ENCODE measurements at regions not wholly inside any gene's neighbourhood (a gene's known extent, or its start where the extent isn't known, plus 50 kb on each side); places are given as distances from the start of the nearest gene placed in this dataset.

DNA sequence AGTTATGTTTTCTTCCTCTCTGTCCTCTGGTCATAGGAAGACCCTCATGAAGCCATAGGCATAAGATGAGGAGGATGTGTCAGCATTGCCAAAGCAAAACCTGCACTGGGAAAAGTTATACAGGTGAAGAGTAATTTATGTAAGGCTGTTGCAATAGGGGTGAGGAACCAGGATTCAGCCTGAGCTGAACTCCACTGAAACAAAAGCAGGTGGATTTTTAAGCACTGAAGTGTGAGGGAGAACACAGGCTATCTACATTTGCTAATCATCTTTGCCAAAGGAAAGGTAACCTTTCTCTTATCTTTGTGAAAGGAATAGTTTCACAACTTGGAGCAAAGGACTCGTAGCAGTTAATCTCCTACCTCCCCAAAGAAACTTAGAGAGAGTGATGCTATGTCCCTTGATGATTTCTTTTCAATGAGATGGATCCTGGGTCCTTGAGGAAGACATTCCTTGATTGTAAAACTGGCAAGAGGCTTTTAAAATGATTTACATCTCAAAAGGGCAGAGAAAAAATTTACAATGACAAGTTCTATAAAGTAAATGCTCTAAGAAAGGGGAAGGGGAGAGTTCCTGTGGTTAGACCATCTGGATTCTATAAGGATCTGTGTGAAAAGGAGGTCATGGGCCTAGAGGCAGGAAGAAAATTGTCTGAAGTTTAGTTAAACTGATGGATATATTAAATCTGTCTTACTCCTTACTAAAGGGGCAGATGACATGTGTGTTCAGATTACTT is 385.4 kb upstream of the CDH7 start:
- no peaks in the 10 kb centered on the region for H3K9me3 ChIP-seq

DNA sequence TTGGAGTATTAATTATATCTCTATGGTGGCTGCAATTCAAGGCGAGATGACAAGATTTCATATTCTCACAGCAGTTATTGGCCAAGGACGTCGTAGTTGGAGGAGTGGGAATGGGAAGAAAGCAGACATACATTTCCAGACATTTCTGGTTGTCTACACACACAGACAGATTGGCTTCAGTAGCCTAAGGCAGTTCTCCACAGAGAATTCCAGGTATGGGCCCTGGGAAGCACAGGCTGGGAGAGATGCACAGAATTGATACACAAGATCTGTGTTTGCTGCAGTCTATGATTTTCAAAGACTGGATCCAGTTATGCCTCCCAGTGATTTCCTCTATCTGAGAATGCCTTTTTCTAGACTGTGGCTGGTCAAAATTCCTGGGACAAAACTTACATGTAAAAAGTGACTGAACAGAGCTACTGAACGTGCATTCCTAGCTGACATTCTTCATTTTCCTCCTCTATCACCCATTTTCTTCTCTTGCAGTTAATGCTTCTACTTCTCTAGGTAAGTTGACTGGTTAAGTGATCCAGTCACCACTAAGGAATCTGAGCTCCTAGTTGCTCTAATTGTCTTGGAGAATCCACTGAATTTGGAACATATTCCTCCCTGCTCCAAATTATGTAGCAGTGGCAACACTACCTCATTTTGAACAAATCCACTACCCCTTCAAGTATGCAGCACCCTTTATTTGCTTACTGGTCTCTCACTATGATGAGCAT is 386.7 kb upstream of the CDH7 start:
- Histone ChIP-seq H3K9me3 (no peaks in the 10 kb centered on the region), H3K27me3 (peaks cover under 1% of the 10 kb centered on the region; the same call in 1 of the 2 replicates), H3K4me3 (no peak overlapping the region), H3K36me3 (no peaks in the 10 kb centered on the region)
- no peak for DNase-seq

More for the DNA sequence above, 385.4 kb upstream of the CDH7 start:
- Histone ChIP-seq H3K27me3 (peaks cover 2% of the 10 kb centered on the region; the same call in 1 of the 2 replicates), H3K4me3 (no peak overlapping the region), H3K36me3 (no peaks in the 10 kb centered on the region)
- no peak for DNase-seq

- Histone ChIP-seq H3K36me3 (no peaks in the 10 kb centered on the region), H3K4me3 (no peak overlapping the region), H3K27me3 (no peaks in the 10 kb centered on the region), H3K9me3 (no peaks in the 10 kb centered on the region)
- DNase-seq, result no peak
Observed at GRCh38 chr18:65363011-65363410, 387.8 kb upstream of the CDH7 start.

DNA sequence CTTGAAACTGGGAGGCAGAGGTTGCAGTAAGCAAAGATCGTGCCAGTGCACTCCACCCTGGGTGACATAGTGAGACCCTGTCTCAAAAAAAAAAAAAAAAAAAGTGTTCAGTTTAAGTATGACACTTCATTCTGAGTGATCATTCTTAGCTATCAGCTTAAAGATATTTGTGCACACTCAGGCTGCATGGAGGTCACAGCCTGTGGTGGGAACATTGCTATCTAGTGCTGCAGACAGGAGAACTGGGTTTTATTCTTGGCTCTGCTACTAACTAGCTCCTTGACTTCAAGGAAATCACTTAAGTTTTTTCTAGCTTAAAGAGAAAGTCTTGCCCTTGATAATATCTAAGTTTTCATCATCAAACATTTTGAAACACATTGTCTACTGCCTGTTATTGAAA is 391.3 kb upstream of the CDH7 start:
- DNase-seq, result no peak
- Histone ChIP-seq H3K36me3 (no peaks in the 10 kb centered on the region), H3K9me3 (no peaks in the 10 kb centered on the region), H3K4me3 (no peak overlapping the region), H3K27me3 (no peaks in the 10 kb centered on the region)

- Histone ChIP-seq H3K36me3 (no peaks in the 10 kb centered on the region), H3K27me3 (no peaks in the 10 kb centered on the region), H3K9me3 (no peaks in the 10 kb centered on the region), H3K4me3 (no peak overlapping the region)
- DNase-seq, result no peak
Observed at GRCh38 chr18:65358306-65358705, 392.5 kb upstream of the CDH7 start.

GRCh38 chr18:65352186-65352585 is 398.6 kb upstream of the CDH7 start:
- no peaks in the 10 kb centered on the region for H3K27me3 ChIP-seq
- no peaks in the 10 kb centered on the region for H3K36me3 ChIP-seq
- H3K4me3 ChIP-seq, result no peak overlapping the region
- DNase-seq, result no peak
- no peaks in the 10 kb centered on the region for H3K9me3 ChIP-seq

DNA sequence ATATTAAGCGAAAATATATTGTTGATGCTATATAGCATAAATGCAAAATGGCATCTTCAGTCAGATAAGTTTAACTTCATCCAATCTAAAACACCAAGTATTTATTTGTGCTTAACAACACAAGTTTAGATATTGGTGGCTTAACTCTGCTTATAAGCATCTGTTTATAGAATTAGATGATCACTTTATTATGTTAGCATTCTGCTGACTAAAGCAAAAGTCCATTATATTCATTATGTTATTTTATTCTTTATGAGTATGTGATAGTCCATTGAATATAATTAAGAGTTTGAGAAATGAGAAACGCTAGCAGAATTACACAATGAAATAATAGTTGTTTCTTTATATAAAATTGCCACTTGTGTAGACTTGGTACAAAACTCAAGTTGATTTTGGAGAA is 401.2 kb upstream of the CDH7 start:
- H3K9me3 ChIP-seq, result no peaks in the 10 kb centered on the region
- DNase-seq, result no peak
- H3K36me3 ChIP-seq, result no peaks in the 10 kb centered on the region
- no peak overlapping the region for H3K4me3 ChIP-seq
- H3K27me3 ChIP-seq, result no peaks in the 10 kb centered on the region

DNA sequence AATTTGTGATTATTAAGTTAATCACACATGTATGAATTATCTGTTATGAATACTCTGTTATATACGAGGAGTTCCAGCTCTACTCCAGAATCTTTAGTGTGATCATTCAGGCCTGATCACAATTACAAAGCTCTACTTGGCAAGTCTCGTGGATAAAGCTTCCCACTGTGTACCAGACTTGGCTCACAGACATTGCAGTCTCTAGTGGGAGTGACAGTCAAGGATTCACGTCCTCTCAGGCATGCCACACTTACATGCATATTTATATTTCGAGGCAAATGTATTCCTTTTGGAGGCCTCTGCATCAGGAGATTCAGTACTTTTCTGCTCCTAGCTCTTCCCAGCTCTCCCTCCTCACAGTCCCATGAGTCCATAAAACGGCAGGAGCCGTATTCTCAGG is 403.4 kb upstream of the CDH7 start:
- Histone ChIP-seq H3K9me3 (no peaks in the 10 kb centered on the region), H3K27me3 (no peaks in the 10 kb centered on the region), H3K36me3 (no peaks in the 10 kb centered on the region), H3K4me3 (no peak overlapping the region)
- no peak for DNase-seq

GRCh38 chr18:65346086-65346485 is 404.7 kb upstream of the CDH7 start:
- DNase-seq, result no peak
- Histone ChIP-seq H3K36me3 (no peaks in the 10 kb centered on the region), H3K9me3 (no peaks in the 10 kb centered on the region), H3K27me3 (no peaks in the 10 kb centered on the region), H3K4me3 (no peak overlapping the region)

DNA sequence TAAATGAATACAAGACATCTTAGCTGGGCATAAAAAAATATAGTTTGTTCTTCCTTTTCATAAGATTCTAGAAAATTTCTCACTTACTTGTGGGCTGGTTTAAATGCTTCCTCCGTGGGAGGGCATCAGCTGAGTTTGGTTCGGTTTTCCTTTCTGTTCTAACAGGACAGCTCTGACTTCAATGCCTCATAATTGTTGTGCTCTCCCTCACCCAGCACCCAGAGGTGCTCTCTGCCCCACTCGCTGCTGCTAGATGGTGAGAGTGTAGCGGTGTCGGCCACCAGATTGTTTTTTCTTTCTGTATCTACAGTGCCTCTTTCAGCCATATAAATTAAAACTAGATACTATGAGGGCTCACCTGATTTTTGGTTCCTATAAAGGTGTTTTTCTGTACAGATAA is 407.2 kb upstream of the CDH7 start:
- DNase-seq, result no peak
- H3K27me3 ChIP-seq, result no peaks in the 10 kb centered on the region

GRCh38 chr18:65336411-65336810 is 414.4 kb upstream of the CDH7 start:
- no peak for DNase-seq
- Histone ChIP-seq H3K9me3 (no peaks in the 10 kb centered on the region), H3K36me3 (no peaks in the 10 kb centered on the region), H3K4me3 (no peak overlapping the region), H3K27me3 (no peaks in the 10 kb centered on the region)

More for the DNA sequence above, 407.2 kb upstream of the CDH7 start:
- no peaks in the 10 kb centered on the region for H3K9me3 ChIP-seq
- no peaks in the 10 kb centered on the region for H3K36me3 ChIP-seq
- H3K4me3 ChIP-seq, result no peak overlapping the region

- DNase-seq, result no peak
- H3K4me3 ChIP-seq, result no peak overlapping the region
- no peaks in the 10 kb centered on the region for H3K27me3 ChIP-seq
Observed at GRCh38 chr18:65329010-65329409, 421.8 kb upstream of the CDH7 start.

GRCh38 chr18:65326805-65327204 is 424.0 kb upstream of the CDH7 start:
- Histone ChIP-seq H3K27me3 (no peaks in the 10 kb centered on the region), H3K4me3 (no peak overlapping the region), H3K9me3 (no peaks in the 10 kb centered on the region), H3K36me3 (no peaks in the 10 kb centered on the region)
- no peak for DNase-seq

More at GRCh38 chr18:65329010-65329409, 421.8 kb upstream of the CDH7 start:
- Histone ChIP-seq H3K36me3 (no peaks in the 10 kb centered on the region), H3K9me3 (no peaks in the 10 kb centered on the region)

GRCh38 chr18:65322895-65323294 is 427.9 kb upstream of the CDH7 start:
- DNase-seq, result no peak
- Histone ChIP-seq H3K36me3 (no peaks in the 10 kb centered on the region), H3K4me3 (no peak overlapping the region), H3K27me3 (no peaks in the 10 kb centered on the region), H3K9me3 (no peaks in the 10 kb centered on the region)

- no peak for DNase-seq
- no peaks in the 10 kb centered on the region for H3K9me3 ChIP-seq
- H3K27me3 ChIP-seq, result no peaks in the 10 kb centered on the region
- no peak overlapping the region for H3K4me3 ChIP-seq
- H3K36me3 ChIP-seq, result no peaks in the 10 kb centered on the region
Observed at GRCh38 chr18:65298422-65298821, 452.4 kb upstream of the CDH7 start.

DNA sequence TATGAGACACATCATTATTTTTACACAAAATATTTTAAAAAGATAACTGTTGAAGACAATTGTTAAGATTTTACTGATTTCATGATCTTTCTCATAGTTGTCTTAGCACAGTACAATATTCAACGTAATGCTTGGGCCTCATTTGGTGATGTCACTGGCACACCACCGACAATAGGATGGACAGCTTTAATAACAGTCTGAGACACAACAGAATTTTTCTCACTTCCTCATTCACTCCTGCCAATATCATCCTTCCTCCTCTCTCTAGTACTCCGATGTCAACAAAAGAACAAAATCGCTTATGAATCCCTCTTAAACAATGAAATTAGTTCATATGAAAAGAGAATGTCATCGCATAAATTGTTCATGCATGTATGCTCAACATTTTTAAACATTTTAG is 461.9 kb upstream of the CDH7 start:
- no peak overlapping the region for H3K4me3 ChIP-seq
- no peaks in the 10 kb centered on the region for H3K27me3 ChIP-seq
- H3K36me3 ChIP-seq, result no peaks in the 10 kb centered on the region
- H3K9me3 ChIP-seq, result no peaks in the 10 kb centered on the region
- DNase-seq, result no peak

GRCh38 chr18:65287652-65288051 is 463.2 kb upstream of the CDH7 start:
- H3K27me3 ChIP-seq, result no peaks in the 10 kb centered on the region
- H3K4me3 ChIP-seq, result no peak overlapping the region
- H3K36me3 ChIP-seq, result no peaks in the 10 kb centered on the region
- H3K9me3 ChIP-seq, result no peaks in the 10 kb centered on the region
- DNase-seq, result no peak

DNA sequence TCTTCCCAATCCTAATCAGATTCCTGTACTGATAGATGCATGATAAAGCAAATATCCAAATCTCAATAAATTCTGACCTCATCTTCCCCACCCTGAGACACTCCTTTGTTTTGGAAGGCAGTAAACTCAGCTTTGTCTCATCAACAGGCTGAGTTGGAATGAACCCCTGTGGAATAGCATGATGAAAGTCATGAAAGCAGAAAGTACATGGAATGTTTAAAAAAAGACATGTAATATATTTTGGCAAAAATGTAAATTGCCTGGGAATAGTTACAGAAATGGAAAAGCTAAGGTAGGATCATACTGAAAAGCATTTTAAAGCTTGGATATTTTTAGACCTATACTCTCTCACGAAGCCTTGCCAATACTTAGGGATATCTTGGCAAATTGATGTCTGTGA is 468.7 kb upstream of the CDH7 start:
- no peak overlapping the region for H3K4me3 ChIP-seq
- H3K9me3 ChIP-seq, result no peaks in the 10 kb centered on the region
- no peaks in the 10 kb centered on the region for H3K27me3 ChIP-seq
- H3K36me3 ChIP-seq, result no peaks in the 10 kb centered on the region
- no peak for DNase-seq
